Small intestine (tissue), 7 donors: ENCODE measurements at regions not wholly inside any gene's neighbourhood (a gene's known extent, or its start where the extent isn't known, plus 50 kb on each side); places are given as distances from the start of the nearest gene placed in this dataset.
"Not testable (repeated sequence)": the region's sequence is repeated elsewhere in the genome, so short reads cannot be mapped to it uniquely, and the experiment has no call there.

Experiments used
- DNase-seq, 2 donors: peaks; one replicate each; pipeline versions ENCODE4 v3.0.0 to v3.0.0-alpha.2; 2013
- FAIRE-seq: peaks from 2 replicates; lab custom pipeline; 2012; peaks lifted over from hg19 to GRCh38; lab: Jason Lieb, UNC
- H3K27ac ChIP-seq, 3 donors: one replicate each; pipeline ENCODE4 v1.5.1; 2013; ENCODE audit warnings: low read length in 2 of 3, mild to moderate bottlenecking in 2 of 3, control low read depth in 1 of 3, inconsistent platforms in 1 of 3, low read depth in 1 of 3, moderate library complexity in 1 of 3
- H3K27me3 ChIP-seq, 3 donors: one replicate each; pipeline ENCODE4 v1.6.1; 2013; ENCODE audit warnings: low read length in 3 of 3, inconsistent platforms in 1 of 3; ENCODE audit not compliant: control insufficient read depth in 3 of 3, insufficient read depth in 3 of 3
- H3K36me3 ChIP-seq, 3 donors: one replicate each; pipeline ENCODE4 v1.6.1; 2013; ENCODE audit warnings: low read length in 3 of 3, inconsistent platforms in 1 of 3, low read depth in 1 of 3, mild to moderate bottlenecking in 1 of 3, moderate library complexity in 1 of 3; ENCODE audit not compliant: control insufficient read depth in 3 of 3, insufficient read depth in 2 of 3
- H3K4me1 ChIP-seq, 3 donors: one replicate each; pipeline ENCODE4 v1.6.1; 2013; ENCODE audit warnings: low read length in 2 of 3, inconsistent platforms in 1 of 3, low read depth in 1 of 3, mild to moderate bottlenecking in 1 of 3, moderate library complexity in 1 of 3; ENCODE audit not compliant: control insufficient read depth in 3 of 3, insufficient read depth in 2 of 3
- H3K4me3 ChIP-seq, 3 donors: one replicate each; pipeline ENCODE4 v1.5.1; 2013; ENCODE audit warnings: low read length in 3 of 3, control low read depth in 1 of 3, inconsistent platforms in 1 of 3, low read depth in 1 of 3, mild to moderate bottlenecking in 1 of 3, moderate library complexity in 1 of 3
- H3K9me3 ChIP-seq, 2 donors: one replicate each; pipeline ENCODE4 v1.6.1; 2013; ENCODE audit warnings: low read depth in 1 of 2, low read length in 1 of 2; ENCODE audit not compliant: control insufficient read depth in 2 of 2, insufficient read depth in 1 of 2
- WGBS, 3 donors: extraction: QIAGEN DNeasy Blood & Tissue Kit; methylation state at CpG; one replicate each; pipeline ENCODE4 v1.1.7; 2013; 5-methylcytosine and 5-hydroxymethylcytosine counted together
- donor health status: healthy with polysubstance abuse.
- donor health status: control.
- donor health status: control.
- donor health status: Bipolar disorder and iron deficiency.
- donor health status: healthy.

GRCh38 chr6:16876852-16877251, 115.6 kb upstream of the ATXN1 start:
- not testable (repeated sequence) for H3K9me3 ChIP-seq, DNase-seq, H3K27me3 ChIP-seq, H3K4me1 ChIP-seq, H3K36me3 ChIP-seq, H3K27ac ChIP-seq, FAIRE-seq, H3K4me3 ChIP-seq
- WGBS, 3 donors, result 72 to 96% (median 90%) methylated on average over 2 of the region's 2 CpGs

GRCh38 chr6:16876201-16876600, 114.9 kb upstream of the ATXN1 start:
- FAIRE-seq, result no peak
- no peak overlapping the region for H3K4me3 ChIP-seq
- no peaks in the 10 kb centered on the region for H3K9me3 ChIP-seq
- no peak for DNase-seq
- whole genome bisulfite sequencing, 3 donors, result 76 to 84% (median 79%) methylated on average over 3 of the region's 3 CpGs
- H3K4me1 ChIP-seq, result no peaks in the 10 kb centered on the region
- no peak overlapping the region for H3K27ac ChIP-seq
- H3K36me3 ChIP-seq, result no peaks in the 10 kb centered on the region
- no peaks in the 10 kb centered on the region for H3K27me3 ChIP-seq

- DNase-seq, result no peak
- H3K27ac ChIP-seq, result no peak overlapping the region
- FAIRE-seq, result no peak
- no peak overlapping the region for H3K4me3 ChIP-seq
- H3K36me3 ChIP-seq, result no peaks in the 10 kb centered on the region
- 51 to 67% (median 56%) methylated on average over 3 of the region's 3 CpGs for WGBS, 3 donors
- no peaks in the 10 kb centered on the region for H3K9me3 ChIP-seq
- no peaks in the 10 kb centered on the region for H3K4me1 ChIP-seq
- H3K27me3 ChIP-seq, result peaks cover 0 to 2% (median 0%) of the 10 kb centered on the region in 3 donors
These were observed 112.4 kb upstream of the ATXN1 start for GRCh38 chr6:16873698-16874097.

GRCh38 chr6:16872543-16873235, 111.4 kb upstream of the ATXN1 start:
- DNase-seq (no peak), FAIRE-seq (no peak)
- Histone ChIP-seq H3K27ac (no peak overlapping the region), H3K9me3 (no peaks in the 10 kb centered on the region), H3K27me3 (peaks cover 0 to 2% (median 0%) of the 10 kb centered on the region in 3 donors), H3K36me3 (no peaks in the 10 kb centered on the region), H3K4me3 (no peak overlapping the region), H3K4me1 (no peaks in the 10 kb centered on the region)
- 35 to 52% (median 42%) methylated on average over 6 of the region's 6 CpGs for WGBS, 3 donors

GRCh38 chr6:16871047-16871446, 109.8 kb upstream of the ATXN1 start:
- no peaks in the 10 kb centered on the region for H3K36me3 ChIP-seq
- FAIRE-seq, result no peak
- no peak overlapping the region for H3K27ac ChIP-seq
- H3K27me3 ChIP-seq, result peaks cover 0 to 2% (median 0%) of the 10 kb centered on the region in 3 donors
- H3K4me1 ChIP-seq, result no peaks in the 10 kb centered on the region
- no peak for DNase-seq
- H3K4me3 ChIP-seq, result no peak overlapping the region
- H3K9me3 ChIP-seq, result no peaks in the 10 kb centered on the region
- 79 to 88% (median 86%) methylated on average over 5 of the region's 5 CpGs for WGBS, 3 donors

- DNase-seq (no peak), FAIRE-seq (no peak)
- WGBS, 3 donors, result 52 to 60% (median 52%) methylated on average over 3 of the region's 3 CpGs
- Histone ChIP-seq H3K4me1 (no peaks in the 10 kb centered on the region), H3K27me3 (peaks cover 0 to 2% (median 0%) of the 10 kb centered on the region in 3 donors), H3K27ac (no peak overlapping the region), H3K36me3 (no peaks in the 10 kb centered on the region), H3K9me3 (no peaks in the 10 kb centered on the region), H3K4me3 (no peak overlapping the region)
These were observed 107.7 kb upstream of the ATXN1 start for GRCh38 chr6:16868968-16869367.

GRCh38 chr6:16857969-16858592, 96.8 kb upstream of the ATXN1 start:
- no peaks in the 10 kb centered on the region for H3K9me3 ChIP-seq
- no peak for DNase-seq
- H3K27ac ChIP-seq, result no peak overlapping the region
- no peaks in the 10 kb centered on the region for H3K4me1 ChIP-seq
- FAIRE-seq, result no peak
- H3K36me3 ChIP-seq, result no peaks in the 10 kb centered on the region
- WGBS, 3 donors, result 48 to 69% (median 49%) methylated on average over 5 of the region's 5 CpGs
- peaks cover 0 to 2% (median 0%) of the 10 kb centered on the region in 3 donors for H3K27me3 ChIP-seq
- H3K4me3 ChIP-seq, result no peak overlapping the region

GRCh38 chr6:16855460-16855859, 94.2 kb upstream of the ATXN1 start:
- FAIRE-seq, result no peak
- Histone ChIP-seq H3K27ac (no peak overlapping the region), H3K4me3 (no peak overlapping the region), H3K27me3 (no peaks in the 10 kb centered on the region), H3K4me1 (no peaks in the 10 kb centered on the region), H3K36me3 (no peaks in the 10 kb centered on the region), H3K9me3 (no peaks in the 10 kb centered on the region)
- DNase-seq, result no peak
